MM.1S (cell line): ENCODE measurements at regions not wholly inside any gene's neighbourhood (a gene's known extent, or its start where the extent isn't known, plus 50 kb on each side); places are given as distances from the start of the nearest gene placed in this dataset.

Experiments used
- CTCF ChIP-seq: fragments of 300-600 bp; sonication (generic); IDR thresholded peaks from 2 replicates; pipeline ENCODE4 v1.5.1; 2016; ENCODE audit warnings: antibody characterized with exemption, low read length, mixed read lengths
- EZH2phosphoT487 ChIP-seq: fragments of 300-600 bp; sonication (generic); IDR thresholded peaks from 2 replicates; pipeline ENCODE4 v1.6.1; 2018; ENCODE audit warnings: antibody characterized with exemption, low read length

GRCh38 chr17:63094631-63095030 is 128.6 kb downstream of the TANC2 start:
- TF ChIP-seq CTCF (no peak), EZH2phosphoT487 (no peak)
